ENCODE measurements at regions not wholly inside any gene's neighbourhood (a gene's known extent, or its start where the extent isn't known, plus 50 kb on each side); places are given as distances from the start of the nearest gene placed in this dataset.

DNA sequence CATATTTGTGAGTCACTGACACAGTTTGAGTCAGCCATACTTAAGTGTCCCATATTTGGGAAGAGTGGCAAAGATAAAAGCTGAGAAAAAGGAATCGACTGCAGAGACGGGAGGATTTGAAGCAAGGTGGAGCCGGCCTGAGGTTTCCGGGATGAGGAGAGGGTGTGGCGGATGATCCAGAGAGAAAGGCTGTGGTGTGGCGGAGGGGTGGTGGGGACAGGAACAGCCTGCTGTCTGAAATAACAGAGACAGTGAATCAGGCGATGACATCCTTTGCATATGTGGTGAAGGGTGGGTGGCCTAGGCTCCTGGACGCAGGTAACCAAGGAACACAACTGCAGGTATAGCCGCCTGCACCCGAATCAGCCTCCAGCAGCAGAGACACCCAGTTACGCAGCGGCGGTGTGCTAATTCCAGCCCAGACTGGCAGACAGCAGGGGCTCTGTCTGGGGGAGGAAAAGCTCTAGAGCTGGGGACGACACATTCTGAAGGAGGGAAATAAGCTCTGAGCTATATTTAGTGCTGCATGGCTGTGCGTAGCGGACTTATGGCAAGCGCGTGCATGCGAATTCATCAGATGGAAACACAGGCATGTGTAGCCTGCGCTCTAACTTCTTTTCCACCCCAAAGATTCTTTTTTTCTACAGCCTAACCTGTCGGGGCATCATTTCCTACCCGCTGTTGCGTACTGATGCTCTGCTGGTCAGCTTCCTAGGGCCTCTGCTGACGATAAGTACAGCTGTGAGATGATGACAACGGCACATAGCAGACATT is 62.7 kb upstream of the BARX2 start:
- no peaks in the 10 kb centered on the region for H3K27me3 ChIP-seq (ENCODE audit: control insufficient read depth, insufficient read depth, low read length)
- no peak overlapping the region for H3K27ac ChIP-seq (ENCODE audit: low read length)
- H3K36me3 ChIP-seq (ENCODE audit: control insufficient read depth, insufficient read depth, low read length) = no peaks in the 10 kb centered on the region
- intact Hi-C loops (cut with micrococcal nuclease; ENCODE audit: unreplicated experiment) (no loop called here), in situ Hi-C loops (cut with HindIII; ENCODE audit: low pct_unique_long_range_greater_than_20kb, low sequenced_read_pairs) (no loop called here)
- CTCF ChIA-PET = interaction anchor here (0.6 kb wide), 1 partner anchor 100 kb away, joined by 3 read pairs; no protein-coding TSS in a partner anchor
- BruUV-seq (replicated peaks) = no TSS peak
- no peaks in the 10 kb centered on the region for H3K9me3 ChIP-seq (ENCODE audit: control insufficient read depth, insufficient read depth, low read depth, low read length)
- H3K4me3 ChIP-seq (ENCODE audit: low read depth in 2 of 2, low read length in 2 of 2) = no peak overlapping the region
- no peaks in the 10 kb centered on the region for H3K4me1 ChIP-seq (ENCODE audit: control insufficient read depth, insufficient read depth, low read length)
- ATAC-seq (no peak), DNase-seq (ENCODE audit: low read depth, low spot score) (no peak)
- POLR2A ChIA-PET = no interaction called here
- TF ChIP-seq SIN3A (IDR thresholded peaks at IDR 0.05; ENCODE audit: borderline replicate concordance, insufficient read depth, low read depth, low read length) (no peak), REST (IDR thresholded peaks at IDR 0.05; ENCODE audit: insufficient read depth in 1 of 2, low read depth in 2 of 2, low read length in 1 of 2) (no peak), POLR2AphosphoS5 (IDR thresholded peaks at IDR 0.05; ENCODE audit: low read depth, low read length) (no peak), TCF7L2 (IDR thresholded peaks at IDR 0.05; ENCODE audit: low read depth, low read length) (no peak), CTCF (IDR thresholded peaks at IDR 0.05) (no peak)

DNA sequence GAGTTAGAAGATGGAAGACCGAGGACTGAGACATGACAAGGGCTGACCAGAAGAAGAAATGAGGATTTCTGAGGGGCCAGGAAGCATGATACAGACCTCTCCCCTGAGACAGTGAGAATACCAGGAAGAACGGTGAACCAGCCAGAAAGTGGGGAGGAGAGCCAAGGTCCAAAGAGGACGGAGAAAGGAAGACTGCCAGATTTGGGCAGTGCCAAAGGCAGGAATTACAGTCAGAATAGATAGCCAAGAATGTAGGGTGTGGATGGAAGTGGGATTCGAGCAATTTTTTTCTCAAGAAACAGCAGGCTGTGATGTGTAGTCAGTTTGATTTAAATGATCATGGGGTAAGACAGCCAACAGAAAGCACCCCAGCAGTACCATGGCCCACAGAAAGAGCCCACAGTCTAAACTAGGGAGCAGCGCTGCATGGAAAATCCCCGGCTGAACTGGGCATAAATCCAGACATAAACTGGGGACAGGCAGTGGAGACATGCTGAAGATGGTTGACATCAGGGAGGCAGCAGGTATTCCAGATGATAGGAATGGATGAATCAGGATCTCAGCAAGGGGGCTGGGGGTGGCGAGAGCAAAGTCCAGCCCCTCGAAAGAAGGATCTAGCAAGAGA is 67.3 kb upstream of the BARX2 start:
- Histone ChIP-seq H3K4me1 (ENCODE audit: control insufficient read depth, insufficient read depth, low read length) (no peaks in the 10 kb centered on the region), H3K4me3 (ENCODE audit: low read depth in 2 of 2, low read length in 2 of 2) (no peak overlapping the region), H3K9me3 (ENCODE audit: control insufficient read depth, insufficient read depth, low read depth, low read length) (no peaks in the 10 kb centered on the region), H3K36me3 (ENCODE audit: control insufficient read depth, insufficient read depth, low read length) (no peaks in the 10 kb centered on the region), H3K27ac (ENCODE audit: low read length) (no peak overlapping the region), H3K27me3 (ENCODE audit: control insufficient read depth, insufficient read depth, low read length) (no peaks in the 10 kb centered on the region)
- POLR2A ChIA-PET = no interaction called here
- no peak for DNase-seq (ENCODE audit: low read depth, low spot score)
- BruUV-seq (replicated peaks) = no TSS peak
- CTCF ChIA-PET = no interaction called here
- intact Hi-C loops (cut with micrococcal nuclease; ENCODE audit: unreplicated experiment) = no loop called here
- TF ChIP-seq SIN3A (IDR thresholded peaks at IDR 0.05; ENCODE audit: borderline replicate concordance, insufficient read depth, low read depth, low read length) (no peak), REST (IDR thresholded peaks at IDR 0.05; ENCODE audit: insufficient read depth in 1 of 2, low read depth in 2 of 2, low read length in 1 of 2) (no peak), CTCF (IDR thresholded peaks at IDR 0.05) (no peak), TCF7L2 (IDR thresholded peaks at IDR 0.05; ENCODE audit: low read depth, low read length) (no peak), POLR2AphosphoS5 (IDR thresholded peaks at IDR 0.05; ENCODE audit: low read depth, low read length) (no peak)
- no peak for ATAC-seq
- in situ Hi-C loops (cut with HindIII; ENCODE audit: low pct_unique_long_range_greater_than_20kb, low sequenced_read_pairs) = no loop called here
